Testis (tissue), 2 donors: ENCODE measurements at regions not wholly inside any gene's neighbourhood (a gene's known extent, or its start where the extent isn't known, plus 50 kb on each side); places are given as distances from the start of the nearest gene placed in this dataset.

Experiments
- DNase-seq: peaks from one replicate; pipeline ENCODE4 v3.0.0-alpha.2; 2019
- H3K27ac ChIP-seq, 2 donors: fragments of 200-600 bp; sonication (generic); one replicate each; pipeline ENCODE4 v1.5.1; 2019
- H3K27me3 ChIP-seq: fragments of 200-600 bp; sonication (generic); one replicate; pipeline ENCODE4 v1.5.1; 2019
- H3K36me3 ChIP-seq: fragments of 200-600 bp; sonication (generic); one replicate; pipeline ENCODE4 v1.5.1; 2017; ENCODE audit warnings: low read depth; ENCODE audit errors: missing control alignments
- H3K4me1 ChIP-seq: fragments of 200-600 bp; sonication (generic); one replicate; pipeline ENCODE4 v1.5.1; 2019
- H3K4me3 ChIP-seq, 2 donors: fragments of 200-600 bp; sonication (generic); one replicate each; pipeline ENCODE4 v1.5.1; 2017 to 2019
- H3K9me3 ChIP-seq: fragments of 200-600 bp; sonication (generic); one replicate; pipeline ENCODE4 v1.5.1; 2017
- CTCF ChIP-seq, 3 experiments: fragments of 450-650 bp in 2 of 3; fragments of 200-600 bp in 1 of 3; sonication (generic) in 1 of 3; IDR thresholded peaks; one replicate each; pipeline ENCODE4 v1.5.1; 2016 to 2019; ENCODE audit warnings: antibody characterized with exemption in 3 of 3, mild to moderate bottlenecking in 2 of 3, moderate library complexity in 1 of 3
- POLR2A ChIP-seq: fragments of 450-650 bp; IDR thresholded peaks from one replicate; pipeline ENCODE4 v1.6.1; 2017; ENCODE audit warnings: antibody characterized with exemption, mild to moderate bottlenecking, moderate library complexity
- WGBS, 2 donors: methylation state at CpG; one replicate each; pipeline ENCODE4 v1.1.5; 2018; 5-methylcytosine and 5-hydroxymethylcytosine counted together
- intact Hi-C: fragments of 100-400 bp; cut with DNase I; formaldehyde crosslinking; loops from one replicate; pipeline ENCODE4 v1.15.1; 2023; ENCODE audit warnings: low total_unique reads

DNA sequence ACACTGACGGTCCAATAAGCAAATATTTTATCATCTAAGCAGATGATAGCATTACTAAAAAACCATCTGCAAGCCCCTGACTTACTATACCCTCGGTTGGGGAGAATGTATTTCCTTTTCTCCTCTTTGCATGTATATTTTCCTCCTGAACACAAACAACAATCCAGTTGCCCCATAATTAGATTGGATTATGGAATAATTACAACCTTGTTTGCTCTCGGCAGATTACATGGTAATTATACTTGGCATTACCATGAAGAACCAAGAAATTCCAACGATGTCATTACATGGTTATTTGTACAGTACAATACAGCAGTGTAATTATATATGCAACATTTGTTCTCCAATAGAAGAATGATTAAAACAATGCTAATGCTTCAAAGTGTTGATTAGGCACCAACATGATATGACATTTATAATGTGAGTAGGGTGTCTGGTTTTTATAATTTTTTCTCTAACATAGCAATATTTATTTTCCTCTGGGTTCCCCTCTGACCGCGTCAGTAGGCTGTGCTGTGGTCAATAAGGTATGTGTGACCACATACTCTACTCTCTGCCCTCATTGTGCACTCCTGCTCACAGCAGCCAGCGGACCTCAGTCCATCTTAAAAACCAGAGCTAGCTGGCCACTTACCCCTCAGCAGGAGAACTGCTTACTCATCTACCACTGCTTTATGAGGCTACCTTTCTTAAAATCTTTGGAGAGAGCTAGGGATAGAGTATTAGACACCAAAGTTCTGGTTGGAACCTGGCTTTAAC lies 176.1 kb downstream of the INSIG2 start:
- intact Hi-C loops: no loop called here
- Histone ChIP-seq H3K4me1 (no peaks in the 10 kb centered on the region), H3K27ac (no peak overlapping the region), H3K9me3 (no peaks in the 10 kb centered on the region), H3K27me3 (no peaks in the 10 kb centered on the region), H3K4me3 (no peak overlapping the region), H3K36me3 (no peaks in the 10 kb centered on the region)
- 86 to 87% methylated on average over 7 of the region's 7 CpGs for WGBS, 2 donors
- no peak for DNase-seq
- no peak for TF ChIP-seq POLR2A
- no peak for TF ChIP-seq CTCF (IDR thresholded peaks at IDR 0.05)

GRCh38 chr2:118257696-118258095 lies 169.4 kb downstream of the INSIG2 start:
- Histone ChIP-seq H3K4me1 (no peaks in the 10 kb centered on the region), H3K27ac (no peak overlapping the region), H3K4me3 (no peak overlapping the region), H3K9me3 (no peaks in the 10 kb centered on the region), H3K27me3 (no peaks in the 10 kb centered on the region), H3K36me3 (no peaks in the 10 kb centered on the region)
- no peak for TF ChIP-seq POLR2A
- TF ChIP-seq CTCF (IDR thresholded peaks at IDR 0.05): no peak
- WGBS, 2 donors: 85 to 88% methylated on average over 2 of the region's 2 CpGs
- intact Hi-C loops: no loop called here
- DNase-seq: no peak

GRCh38 chr2:118255771-118256372 lies 167.6 kb downstream of the INSIG2 start:
- Histone ChIP-seq H3K4me3 (no peak overlapping the region), H3K27ac (no peak overlapping the region), H3K27me3 (no peaks in the 10 kb centered on the region), H3K9me3 (no peaks in the 10 kb centered on the region), H3K4me1 (no peaks in the 10 kb centered on the region), H3K36me3 (no peaks in the 10 kb centered on the region)
- WGBS, 2 donors: 47 to 51% methylated on average over 5 of the region's 5 CpGs
- no peak for DNase-seq
- intact Hi-C loops: no loop called here
- TF ChIP-seq POLR2A (no peak), CTCF (IDR thresholded peaks at IDR 0.05) (no peak)

DNA sequence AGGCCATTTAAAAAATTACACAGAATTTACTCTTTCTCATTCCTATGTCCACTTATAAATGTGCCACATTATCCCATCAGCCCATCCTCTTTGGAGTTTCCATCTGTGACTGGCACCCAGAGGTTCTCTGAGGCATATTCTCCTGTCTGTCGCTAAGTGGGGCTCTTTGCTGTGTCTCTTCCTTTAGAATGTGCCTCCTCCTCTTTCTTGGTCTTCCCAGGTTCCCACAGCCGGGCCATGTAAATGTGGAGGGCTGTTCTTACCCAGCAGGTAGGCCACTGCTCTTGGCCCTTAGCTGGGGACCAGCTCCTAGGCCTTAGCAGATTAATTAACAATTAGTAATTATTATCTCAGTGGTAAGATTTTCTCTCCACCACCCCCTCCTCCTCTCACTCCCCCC lies 167.0 kb downstream of the INSIG2 start:
- no peak overlapping the region for H3K4me3 ChIP-seq
- no peaks in the 10 kb centered on the region for H3K36me3 ChIP-seq
- no peak for TF ChIP-seq CTCF (IDR thresholded peaks at IDR 0.05)
- TF ChIP-seq POLR2A: no peak
- no peaks in the 10 kb centered on the region for H3K9me3 ChIP-seq
- no peaks in the 10 kb centered on the region for H3K27me3 ChIP-seq
- H3K27ac ChIP-seq: no peak overlapping the region
- 71 to 83% methylated on average over 2 of the region's 2 CpGs for whole genome bisulfite sequencing, 2 donors
- intact Hi-C loops: no loop called here
- no peak for DNase-seq
- H3K4me1 ChIP-seq: no peaks in the 10 kb centered on the region

GRCh38 chr2:118254116-118254515 lies 165.8 kb downstream of the INSIG2 start:
- H3K4me1 ChIP-seq: no peaks in the 10 kb centered on the region
- 84 to 87% methylated on average over 2 of the region's 2 CpGs for WGBS, 2 donors
- no peak for DNase-seq
- no peaks in the 10 kb centered on the region for H3K9me3 ChIP-seq
- H3K36me3 ChIP-seq: no peaks in the 10 kb centered on the region
- no peak for TF ChIP-seq CTCF (IDR thresholded peaks at IDR 0.05)
- TF ChIP-seq POLR2A: no peak
- intact Hi-C loops: no loop called here
- no peak overlapping the region for H3K4me3 ChIP-seq
- H3K27ac ChIP-seq: no peak overlapping the region
- H3K27me3 ChIP-seq: no peaks in the 10 kb centered on the region
